IMR-90 (cell line): ENCODE measurements at regions not wholly inside any gene's neighbourhood (a gene's known extent, or its start where the extent isn't known, plus 50 kb on each side); places are given as distances from the start of the nearest gene placed in this dataset.

Experiments
- ATAC-seq: fragments of 200-7000 bp; cut with Tn5 transposase; 2 replicates; pipeline ENCODE4 v1.9.1; 2020; ENCODE audit warnings: low read depth, mild to moderate bottlenecking, moderate library complexity
- BruUV-seq: library from RNA; stranded (reverse); fragments of 400-500 nt; replicated peaks from 2 replicates; lab custom pipeline; 2021; lab: Mats Ljungman, UMichigan
- CTCF ChIA-PET: fragments of 300-600 bp; formaldehyde crosslinking; extraction: SDS; loops from one replicate; lab custom pipeline; 2021; ENCODE audit warnings: antibody characterized with exemption; lab: Yijun Ruan, JAX
- POLR2A ChIA-PET: fragments of 300-600 bp; sonication (Branson Sonifier 250); formaldehyde crosslinking; loops from one replicate; lab custom pipeline; 2022; ENCODE audit warnings: antibody characterized with exemption; ENCODE audit not compliant: unreplicated experiment; lab: Charles Lee
- DNase-seq: peaks from one replicate; pipeline ENCODE4 v3.0.0; 2013
- H2AFZ ChIP-seq: replicated peaks from 2 replicates; pipeline ENCODE3; 2013; ENCODE audit warnings: low read length, mild to moderate bottlenecking; ENCODE audit not compliant: poor library complexity
- H2AK5ac ChIP-seq: 2 replicates; pipeline ENCODE4 v1.6.1; 2013; ENCODE audit warnings: low read depth, low read length, inconsistent platforms
- H2AK9ac ChIP-seq: replicated peaks from 2 replicates; pipeline ENCODE3; 2013; ENCODE audit warnings: mild to moderate bottlenecking, low read depth, low read length, moderate library complexity; ENCODE audit not compliant: poor library complexity
- H2BK120ac ChIP-seq: 2 replicates; pipeline ENCODE4 v1.6.1; 2013; ENCODE audit warnings: low read depth, low read length, inconsistent platforms
- H2BK15ac ChIP-seq: 3 replicates; pipeline ENCODE4 v1.6.1; 2013; ENCODE audit warnings: low read depth, low read length, inconsistent platforms
- H2BK20ac ChIP-seq: 2 replicates; pipeline ENCODE4 v1.6.1; 2013; ENCODE audit warnings: low read depth, mild to moderate bottlenecking, inconsistent platforms, low read length, moderate library complexity
- H2BK5ac ChIP-seq: 2 replicates; pipeline ENCODE4 v1.6.1; 2013; ENCODE audit warnings: mild to moderate bottlenecking, low read depth, low read length, inconsistent platforms; ENCODE audit not compliant: poor library complexity, severe bottlenecking
- H3K14ac ChIP-seq: replicated peaks from 2 replicates; pipeline ENCODE4 v1.6.1; 2013; ENCODE audit warnings: low read depth, low read length, inconsistent platforms
- H3K18ac ChIP-seq: 2 replicates; pipeline ENCODE4 v1.6.1; 2013; ENCODE audit warnings: low read depth, low read length, control low read depth
- H3K23ac ChIP-seq: 2 replicates; pipeline ENCODE4 v1.6.1; 2013; ENCODE audit warnings: low read depth, low read length, inconsistent platforms
- H3K27ac ChIP-seq: 2 replicates; pipeline ENCODE4 v1.5.1; 2013; ENCODE audit warnings: mild to moderate bottlenecking, control low read depth, low read length; ENCODE audit not compliant: insufficient read depth
- H3K27me3 ChIP-seq: 2 replicates; pipeline ENCODE4 v1.6.1; 2013; ENCODE audit warnings: low read length; ENCODE audit not compliant: control insufficient read depth, insufficient read depth
- H3K36me3 ChIP-seq: 2 replicates; pipeline ENCODE4 v1.6.1; 2013; ENCODE audit warnings: low read length, mixed read lengths; ENCODE audit not compliant: control insufficient read depth, insufficient read depth
- H3K4ac ChIP-seq: 2 replicates; pipeline ENCODE4 v1.6.1; 2013; ENCODE audit warnings: low read depth, low read length, inconsistent platforms
- H3K4me1 ChIP-seq: 2 replicates; pipeline ENCODE4 v1.6.1; 2013; ENCODE audit warnings: low read length, mixed read lengths; ENCODE audit not compliant: control insufficient read depth, insufficient read depth
- H3K4me2 ChIP-seq: 2 replicates; pipeline ENCODE4 v1.6.1; 2013; ENCODE audit warnings: low read depth, mild to moderate bottlenecking, control low read depth, low read length, moderate library complexity
- H3K4me3 ChIP-seq: 2 replicates; pipeline ENCODE4 v1.5.1; 2013; ENCODE audit warnings: low read depth, mild to moderate bottlenecking, control low read depth, low read length, moderate library complexity; ENCODE audit not compliant: insufficient read depth
- H3K56ac ChIP-seq: 2 replicates; pipeline ENCODE4 v1.6.1; 2013; ENCODE audit warnings: low read length, inconsistent platforms; ENCODE audit not compliant: insufficient read depth; ENCODE audit errors: extremely low read depth
- H3K79me1 ChIP-seq, 2 experiments: 2 replicates each; pipeline ENCODE4 v1.6.1; 2013; ENCODE audit warnings: low read length in 2 of 2, inconsistent platforms in 1 of 2, low read depth in 1 of 2
- H3K9ac ChIP-seq: 2 replicates; pipeline ENCODE4 v1.6.1; 2013; ENCODE audit warnings: low read depth, low read length, control low read depth
- H3K9me1 ChIP-seq: 2 replicates; pipeline ENCODE4 v1.6.1; 2013; ENCODE audit warnings: low read length, inconsistent platforms; ENCODE audit not compliant: insufficient read depth
- H3K9me3 ChIP-seq: 2 replicates; pipeline ENCODE4 v1.6.1; 2013; ENCODE audit warnings: low read length; ENCODE audit not compliant: control insufficient read depth, insufficient read depth
- H4K20me1 ChIP-seq: 2 replicates; pipeline ENCODE4 v1.6.1; 2013; ENCODE audit warnings: low read length, inconsistent platforms; ENCODE audit not compliant: insufficient read depth
- H4K5ac ChIP-seq: 2 replicates; pipeline ENCODE4 v1.6.1; 2013; ENCODE audit warnings: mild to moderate bottlenecking, low read depth, low read length, control low read depth
- H4K8ac ChIP-seq, 2 experiments: 2 replicates each; pipeline ENCODE4 v1.6.1; 2013; ENCODE audit warnings: low read depth in 2 of 2, low read length in 2 of 2, control low read depth in 1 of 2, inconsistent platforms in 1 of 2
- H4K91ac ChIP-seq: 2 replicates; pipeline ENCODE4 v1.6.1; 2013; ENCODE audit warnings: low read depth, low read length, inconsistent platforms; ENCODE audit not compliant: insufficient read depth
- BHLHE40 ChIP-seq: fragments of 150-350 bp; IDR thresholded peaks from 2 replicates; pipeline ENCODE4 v1.6.1; 2016; ENCODE audit warnings: mild to moderate bottlenecking, low read depth, low read length
- CEBPB ChIP-seq: IDR thresholded peaks from 2 replicates; pipeline ENCODE4 v1.6.1; 2012; ENCODE audit warnings: low read depth, low read length, improper control_type of control experiment
- CHD1 ChIP-seq: IDR thresholded peaks from 2 replicates; pipeline ENCODE4 v1.6.1; 2012; ENCODE audit warnings: low read depth, low read length, improper control_type of control experiment
- ELK1 ChIP-seq: fragments of 150-350 bp; IDR thresholded peaks from 2 replicates; pipeline ENCODE4 v1.6.1; 2016; ENCODE audit warnings: low read depth, mild to moderate bottlenecking, low read length, moderate library complexity, borderline replicate concordance
- FOS ChIP-seq: fragments of 150-350 bp; IDR thresholded peaks from 2 replicates; pipeline ENCODE4 v1.6.1; 2016; ENCODE audit warnings: low read depth, low read length
- MAFK ChIP-seq: IDR thresholded peaks from 2 replicates; pipeline ENCODE4 v1.6.1; 2012; ENCODE audit warnings: low read depth, low read length, improper control_type of control experiment
- MAZ ChIP-seq: IDR thresholded peaks from 2 replicates; pipeline ENCODE4 v1.6.1; 2012; ENCODE audit warnings: low read depth, mild to moderate bottlenecking, low read length, improper control_type of control experiment, moderate library complexity, borderline replicate concordance
- MXI1 ChIP-seq: IDR thresholded peaks from 2 replicates; pipeline ENCODE4 v1.6.1; 2012; ENCODE audit warnings: low read depth, mild to moderate bottlenecking, low read length, moderate library complexity, borderline replicate concordance
- NFE2L2 ChIP-seq: fragments of 150-350 bp; IDR thresholded peaks from 2 replicates; pipeline ENCODE4 v1.6.1; 2016; ENCODE audit warnings: low read depth, mild to moderate bottlenecking, low read length
- POLR2A ChIP-seq: IDR thresholded peaks from 2 replicates; pipeline ENCODE4 v1.6.1; 2012; ENCODE audit warnings: mild to moderate bottlenecking, low read depth, low read length
- RCOR1 ChIP-seq: IDR thresholded peaks from 2 replicates; pipeline ENCODE4 v1.6.1; 2012; ENCODE audit warnings: mild to moderate bottlenecking, low read length, improper control_type of control experiment; ENCODE audit not compliant: insufficient replicate concordance
- RFX5 ChIP-seq: IDR thresholded peaks from 2 replicates; pipeline ENCODE4 v1.8.0; 2012; ENCODE audit warnings: low read depth, mild to moderate bottlenecking, low read length, moderate library complexity
- SMC3 ChIP-seq: fragments of 150-350 bp; IDR thresholded peaks from 2 replicates; pipeline ENCODE4 v1.6.1; 2016; ENCODE audit warnings: low read depth, mild to moderate bottlenecking, antibody characterized with exemption, low read length, moderate library complexity
- WGBS, 2 experiments: methylation state at CpG; one replicate each; pipeline versions ENCODE4 v1.1.5 to v1.1.7; 2013; ENCODE audit warnings: missing lambda C conversion rate in 2 of 2; ENCODE audit not compliant: insufficient read length in 1 of 2; ENCODE audit errors: extremely low coverage in 2 of 2; 5-methylcytosine and 5-hydroxymethylcytosine counted together
- dilution Hi-C: fragments of 300-500 bp; cut with HindIII; formaldehyde crosslinking; loops from one replicate; pipeline ENCODE4 v1.14.3; 2018; ENCODE audit warnings: low sequenced_read_pairs; ENCODE audit not compliant: unreplicated experiment
- in situ Hi-C: fragments of 300-500 bp; cut with MboI; formaldehyde crosslinking; loops from 3 replicates; pipeline ENCODE4 v1.14.3; 2019; ENCODE audit warnings: low sequenced_read_pairs, inconsistent platforms, mixed read lengths
- intact Hi-C: fragments of 100-400 bp; cut with micrococcal nuclease; formaldehyde crosslinking; loops from 2 replicates; pipeline ENCODE4 v1.10.0; 2022
- TF ChIP-seq, protein P1 (sequence below): fragments of 150-350 bp; IDR thresholded peaks from 2 replicates; pipeline ENCODE4 v1.6.1; 2017; ENCODE audit warnings: mild to moderate bottlenecking, antibody characterized with exemption, low read length, low read depth

- Histone ChIP-seq H3K4me3 (no peak overlapping the region), H3K9me1 (peaks cover 3% of the 10 kb centered on the region), H2BK20ac (no peak overlapping the region), H4K91ac (peak overlapping the region; percentile 15; the same call in 1 of the 2 replicates), H2AFZ (no peak overlapping the region), H4K20me1 (no peaks in the 10 kb centered on the region), H4K5ac (no peak overlapping the region), H2BK120ac (no peak overlapping the region), H3K4me2 (no peak overlapping the region), H4K8ac (no peak overlapping the region), H3K14ac (no peak overlapping the region), H3K56ac (no peak overlapping the region), H2AK5ac (no peak overlapping the region), H2AK9ac (no peak overlapping the region), H3K79me1 (no peaks in the 10 kb centered on the region), H3K27me3 (no peaks in the 10 kb centered on the region), H3K36me3 (no peaks in the 10 kb centered on the region; the same call in 1 of the 2 replicates), H3K23ac (no peak overlapping the region), H2BK5ac (no peak overlapping the region), H3K18ac (no peak overlapping the region), H2BK15ac (no peak overlapping the region), H3K9me3 (peaks cover 5% of the 10 kb centered on the region; the same call in 1 of the 2 replicates), H3K4me1 (peaks cover 10% of the 10 kb centered on the region), H3K27ac (peak overlapping the region; percentile 54; the same call in 1 of the 2 replicates), H3K9ac (no peak overlapping the region), H3K4ac (no peak overlapping the region)
- peak; percentile 28 for ATAC-seq
- no TSS peak for BruUV-seq
- DNase-seq: peak; percentile 62
- dilution Hi-C loops (no loop called here), in situ Hi-C loops (no loop called here), intact Hi-C loops (no loop called here)
- TF ChIP-seq, protein P1, sequence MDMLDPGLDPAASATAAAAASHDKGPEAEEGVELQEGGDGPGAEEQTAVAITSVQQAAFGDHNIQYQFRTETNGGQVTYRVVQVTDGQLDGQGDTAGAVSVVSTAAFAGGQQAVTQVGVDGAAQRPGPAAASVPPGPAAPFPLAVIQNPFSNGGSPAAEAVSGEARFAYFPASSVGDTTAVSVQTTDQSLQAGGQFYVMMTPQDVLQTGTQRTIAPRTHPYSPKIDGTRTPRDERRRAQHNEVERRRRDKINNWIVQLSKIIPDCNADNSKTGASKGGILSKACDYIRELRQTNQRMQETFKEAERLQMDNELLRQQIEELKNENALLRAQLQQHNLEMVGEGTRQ: no peak
- TF ChIP-seq MAFK (no peak), NFE2L2 (no peak), SMC3 (no peak), FOS (no peak), BHLHE40 (no peak), CHD1 (no peak), RCOR1 (no peak), RFX5 (no peak), POLR2A (no peak), MAZ (no peak), CEBPB (no peak; the same call in 1 of the 2 replicates), MXI1 (no peak), ELK1 (no peak)
- CTCF ChIA-PET: interaction anchor here (0.9 kb wide), 1 partner anchor 9 kb away, joined by 6 read pairs; no protein-coding TSS in a partner anchor
- POLR2A ChIA-PET: no interaction called here
- WGBS, 2 experiments: no CpG with 5 or more reads among the region's 4 CpGs
Measured at GRCh38 chr2:128557831-128558241, 239.2 kb upstream of the HS6ST1 start.
